ENCODE measurements at regions not wholly inside any gene's neighbourhood (a gene's known extent, or its start where the extent isn't known, plus 50 kb on each side); places are given as distances from the start of the nearest gene placed in this dataset.
A peak's percentile ranks its signal among the peaks of the same experiment; 100 is the strongest.

- H3K9me3 ChIP-seq, result no peaks in the 10 kb centered on the region
- intact Hi-C loops (cut with DNase I), result no loop called here
- no peak overlapping the region for H3K4me3 ChIP-seq
- no peaks in the 10 kb centered on the region for H3K27me3 ChIP-seq
- no peak for TF ChIP-seq CTCF (IDR thresholded peaks at IDR 0.05)
- TF ChIP-seq POLR2A (IDR thresholded peaks at IDR 0.05), result no peak
- ATAC-seq, result no peak
- no peaks in the 10 kb centered on the region for H3K4me1 ChIP-seq
- H3K27ac ChIP-seq, result no peak overlapping the region
- 68% methylated on average over 3 of the region's 4 CpGs for WGBS (ENCODE audit: insufficient coverage, low coverage, low lambda C conversion rate, missing lambda C conversion rate)
- no peaks in the 10 kb centered on the region for H3K36me3 ChIP-seq
- DNase-seq, result no peak
Observed at GRCh38 chr5:120882038-120882775, 418.1 kb downstream of the PRR16 start.

GRCh38 chr5:120886351-120886860 is 422.3 kb downstream of the PRR16 start:
- no peak for DNase-seq
- Histone ChIP-seq H3K4me3 (no peak overlapping the region), H3K27ac (no peak overlapping the region), H3K9me3 (no peaks in the 10 kb centered on the region), H3K4me1 (no peaks in the 10 kb centered on the region), H3K36me3 (no peaks in the 10 kb centered on the region), H3K27me3 (no peaks in the 10 kb centered on the region)
- peak in 1 of 4 donors; percentile 24 for ATAC-seq
- intact Hi-C loops (cut with DNase I), result no loop called here
- TF ChIP-seq CTCF (IDR thresholded peaks at IDR 0.05) (no peak), POLR2A (IDR thresholded peaks at IDR 0.05) (no peak)
- 65% methylated on average over 4 of the region's 7 CpGs for WGBS (ENCODE audit: insufficient coverage, low coverage, low lambda C conversion rate, missing lambda C conversion rate)

GRCh38 chr5:120895660-120896059 is 431.6 kb downstream of the PRR16 start:
- intact Hi-C loops (cut with DNase I), result no loop called here
- H3K27me3 ChIP-seq, result no peaks in the 10 kb centered on the region
- ATAC-seq (no peak), DNase-seq (no peak)
- no peak overlapping the region for H3K4me3 ChIP-seq
- H3K36me3 ChIP-seq, result no peaks in the 10 kb centered on the region
- H3K27ac ChIP-seq, result no peak overlapping the region
- WGBS (ENCODE audit: insufficient coverage, low coverage, low lambda C conversion rate, missing lambda C conversion rate), result 44% methylated on average over 2 of the region's 2 CpGs
- H3K4me1 ChIP-seq, result no peaks in the 10 kb centered on the region
- TF ChIP-seq POLR2A (IDR thresholded peaks at IDR 0.05) (no peak), CTCF (IDR thresholded peaks at IDR 0.05) (no peak)
- no peaks in the 10 kb centered on the region for H3K9me3 ChIP-seq

- TF ChIP-seq POLR2A (IDR thresholded peaks at IDR 0.05), result no peak
- no peak for TF ChIP-seq CTCF (IDR thresholded peaks at IDR 0.05)
- intact Hi-C loops (cut with DNase I), result no loop called here
- Histone ChIP-seq H3K4me3 (no peak overlapping the region), H3K9me3 (no peaks in the 10 kb centered on the region), H3K4me1 (no peaks in the 10 kb centered on the region), H3K27me3 (no peaks in the 10 kb centered on the region), H3K36me3 (no peaks in the 10 kb centered on the region), H3K27ac (no peak overlapping the region)
- ATAC-seq, result no peak
- 58% methylated on average over 1 of the region's 1 CpG for WGBS (ENCODE audit: insufficient coverage, low coverage, low lambda C conversion rate, missing lambda C conversion rate)
- DNase-seq, result no peak
Observed at GRCh38 chr5:120901199-120901598, 437.1 kb downstream of the PRR16 start.
